ENCODE measurements at regions not wholly inside any gene's neighbourhood (a gene's known extent, or its start where the extent isn't known, plus 50 kb on each side); places are given as distances from the start of the nearest gene placed in this dataset.

DNA sequence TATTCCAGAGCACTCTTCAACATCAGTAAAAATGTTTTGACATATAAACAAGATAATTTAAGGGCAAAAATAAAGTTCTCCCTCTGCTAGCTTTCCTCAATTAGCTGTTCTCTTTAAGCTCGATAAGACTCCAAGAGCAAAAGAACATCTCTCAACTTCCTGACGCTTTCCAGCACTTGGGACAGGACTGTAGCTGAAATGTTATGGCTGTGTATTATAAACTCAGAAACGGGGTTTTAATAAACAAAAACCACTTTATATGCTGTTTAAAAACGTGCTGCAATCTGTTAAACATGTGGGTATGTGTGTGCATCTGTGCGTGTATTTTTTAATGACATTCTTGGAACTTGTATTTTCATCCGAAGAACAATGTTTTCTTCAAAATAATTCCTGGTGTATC lies 71.5 kb upstream of the RGS2 start:
- TF ChIP-seq, protein P1, sequence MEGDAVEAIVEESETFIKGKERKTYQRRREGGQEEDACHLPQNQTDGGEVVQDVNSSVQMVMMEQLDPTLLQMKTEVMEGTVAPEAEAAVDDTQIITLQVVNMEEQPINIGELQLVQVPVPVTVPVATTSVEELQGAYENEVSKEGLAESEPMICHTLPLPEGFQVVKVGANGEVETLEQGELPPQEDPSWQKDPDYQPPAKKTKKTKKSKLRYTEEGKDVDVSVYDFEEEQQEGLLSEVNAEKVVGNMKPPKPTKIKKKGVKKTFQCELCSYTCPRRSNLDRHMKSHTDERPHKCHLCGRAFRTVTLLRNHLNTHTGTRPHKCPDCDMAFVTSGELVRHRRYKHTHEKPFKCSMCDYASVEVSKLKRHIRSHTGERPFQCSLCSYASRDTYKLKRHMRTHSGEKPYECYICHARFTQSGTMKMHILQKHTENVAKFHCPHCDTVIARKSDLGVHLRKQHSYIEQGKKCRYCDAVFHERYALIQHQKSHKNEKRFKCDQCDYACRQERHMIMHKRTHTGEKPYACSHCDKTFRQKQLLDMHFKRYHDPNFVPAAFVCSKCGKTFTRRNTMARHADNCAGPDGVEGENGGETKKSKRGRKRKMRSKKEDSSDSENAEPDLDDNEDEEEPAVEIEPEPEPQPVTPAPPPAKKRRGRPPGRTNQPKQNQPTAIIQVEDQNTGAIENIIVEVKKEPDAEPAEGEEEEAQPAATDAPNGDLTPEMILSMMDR (conservative IDR thresholded peaks at IDR 0.05; ENCODE audit: low read depth, low read length): no peak
- H3K4me3 ChIP-seq (ENCODE audit: low read depth, low read length): no peak overlapping the region
- DNase-seq (ENCODE audit: low read depth): no peak

DNA sequence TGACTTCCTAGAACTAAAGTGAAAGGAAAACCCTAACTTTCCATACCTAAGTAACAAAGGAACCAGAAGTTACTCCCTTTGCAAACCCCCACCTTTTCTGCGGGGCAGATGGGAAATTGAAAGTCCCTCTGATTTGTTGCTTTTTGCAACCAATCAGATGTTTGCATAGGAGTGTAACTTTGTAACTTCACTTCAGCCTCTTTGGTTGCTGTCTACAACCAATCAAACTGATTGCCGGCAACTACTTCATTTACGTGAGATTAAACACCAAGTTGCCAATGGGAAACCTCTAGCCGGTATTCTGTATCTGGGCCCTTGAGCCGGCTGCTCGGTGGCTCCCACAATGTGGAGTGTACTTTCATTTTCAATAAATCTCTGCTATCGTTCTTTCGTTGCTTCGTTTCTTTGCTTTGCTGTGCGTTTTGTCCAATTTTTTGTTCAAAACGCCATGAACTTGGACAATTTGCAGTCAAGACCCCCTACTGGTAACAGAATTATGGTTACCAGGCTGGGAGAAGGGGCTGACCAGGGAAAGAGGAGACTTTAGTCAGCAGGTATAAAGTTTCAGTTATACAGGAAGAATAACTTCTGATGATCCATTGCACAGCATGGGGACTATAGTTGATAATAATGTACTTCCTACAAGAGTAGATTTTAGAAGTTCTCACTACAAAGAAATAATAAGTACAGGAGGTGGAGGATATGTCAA lies 69.2 kb upstream of the RGS2 start:
- TF ChIP-seq, protein P1 (conservative IDR thresholded peaks at IDR 0.05; ENCODE audit: low read depth, low read length): no peak
- no peak for DNase-seq (ENCODE audit: low read depth)
- H3K4me3 ChIP-seq (ENCODE audit: low read depth, low read length): no peak overlapping the region

DNA sequence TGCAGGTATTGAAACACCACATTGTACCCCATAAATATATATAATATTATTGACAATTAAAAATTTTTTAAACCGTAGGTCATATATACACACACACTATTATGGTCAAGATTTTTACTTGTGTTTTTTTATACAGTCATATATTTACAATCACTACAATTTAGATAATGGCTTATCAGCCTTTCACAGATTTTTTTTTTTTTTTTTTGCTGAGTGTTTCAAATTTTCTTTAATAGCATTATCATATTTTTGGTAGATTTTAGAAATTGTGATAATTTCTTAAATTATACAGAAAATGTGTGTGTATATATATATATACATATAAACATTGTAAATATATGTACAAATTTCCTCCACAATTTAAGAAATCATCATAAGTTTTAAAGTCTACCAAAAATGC lies 68.6 kb upstream of the RGS2 start:
- DNase-seq (ENCODE audit: low read depth): no peak
- TF ChIP-seq, protein P1 (conservative IDR thresholded peaks at IDR 0.05; ENCODE audit: low read depth, low read length): no peak
- no peak overlapping the region for H3K4me3 ChIP-seq (ENCODE audit: low read depth, low read length)

DNA sequence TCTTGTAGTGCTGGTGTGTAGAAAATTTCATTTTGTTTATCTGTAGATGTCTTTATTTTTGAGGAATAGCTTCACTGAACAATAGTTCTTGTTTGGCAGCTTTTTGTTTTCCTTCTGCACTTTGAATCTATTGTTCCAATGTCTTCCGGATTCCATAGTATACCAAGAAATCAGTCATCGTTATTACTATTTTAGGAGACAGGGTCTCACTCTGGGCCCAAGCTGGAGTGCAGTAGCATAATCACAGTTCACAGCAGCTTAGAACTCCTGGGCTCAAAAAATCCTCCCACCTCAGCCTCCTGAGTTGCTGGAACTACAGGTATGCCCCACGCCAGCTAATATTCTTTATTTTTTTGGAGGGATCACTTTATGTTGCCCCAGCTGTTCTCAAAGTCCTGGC lies 67.7 kb upstream of the RGS2 start:
- H3K4me3 ChIP-seq (ENCODE audit: low read depth, low read length): no peak overlapping the region
- no peak for DNase-seq (ENCODE audit: low read depth)
- TF ChIP-seq, protein P1 (conservative IDR thresholded peaks at IDR 0.05; ENCODE audit: low read depth, low read length): no peak

DNA sequence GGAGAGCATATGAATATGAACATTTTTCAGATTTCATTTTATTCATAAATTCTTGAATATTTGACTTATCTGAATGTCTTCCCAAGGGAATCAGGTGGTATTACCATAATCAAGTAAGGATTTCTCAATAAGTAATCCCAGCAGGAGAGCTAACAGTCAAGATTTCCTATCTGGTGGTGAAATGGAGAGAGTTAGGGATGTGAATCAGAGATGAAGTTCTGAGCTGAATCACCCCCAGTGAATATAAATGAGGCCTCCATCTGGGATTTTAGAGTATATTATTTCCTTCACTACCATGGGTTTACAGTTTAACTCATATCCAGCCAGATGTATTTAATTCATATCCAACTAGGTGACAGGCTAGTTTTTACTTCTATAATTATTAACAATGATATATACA lies 61.5 kb upstream of the RGS2 start:
- H3K4me3 ChIP-seq (ENCODE audit: low read depth, low read length): no peak overlapping the region
- TF ChIP-seq, protein P1 (conservative IDR thresholded peaks at IDR 0.05; ENCODE audit: low read depth, low read length): no peak
- DNase-seq (ENCODE audit: low read depth): peak; percentile 58

DNA sequence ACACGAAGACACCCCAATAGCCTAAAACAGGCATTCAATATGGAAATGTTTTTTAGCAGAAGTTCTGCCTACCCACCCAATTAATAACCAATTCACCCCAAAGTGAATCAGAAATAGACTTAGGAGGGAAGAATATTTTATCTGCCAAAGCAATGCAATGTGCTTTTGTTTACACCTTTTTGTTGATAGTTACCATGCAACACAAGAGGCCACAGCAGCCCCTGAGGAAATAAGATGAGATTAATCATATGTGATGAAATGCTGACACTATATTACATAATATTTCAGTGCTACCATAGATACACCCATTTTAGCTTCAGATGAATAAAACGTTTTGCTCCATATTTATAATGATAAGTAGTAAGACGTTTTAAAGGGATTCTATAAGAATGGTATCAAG lies 60.9 kb upstream of the RGS2 start:
- no peak overlapping the region for H3K4me3 ChIP-seq (ENCODE audit: low read depth, low read length)
- TF ChIP-seq, protein P1 (conservative IDR thresholded peaks at IDR 0.05; ENCODE audit: low read depth, low read length): no peak
- peak; percentile 44 for DNase-seq (ENCODE audit: low read depth)

DNA sequence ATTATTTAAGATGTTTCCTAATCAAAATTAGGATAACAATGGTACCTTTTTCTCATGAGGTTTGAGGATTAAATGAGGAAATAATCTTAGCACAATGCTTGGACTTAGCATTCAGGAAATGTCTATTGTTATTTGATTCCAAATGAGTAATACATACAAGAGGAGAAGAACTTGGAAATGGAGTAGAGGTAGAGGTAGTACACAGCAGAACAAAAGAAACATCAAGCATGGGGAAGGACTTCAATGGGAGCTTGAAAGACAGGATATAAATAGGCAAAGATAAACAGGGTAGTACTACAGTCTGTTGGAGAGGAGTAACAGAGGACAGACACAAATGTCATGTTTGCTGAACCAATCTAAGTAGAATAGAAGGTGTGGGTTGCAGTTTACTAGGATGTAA lies 59.5 kb upstream of the RGS2 start:
- no peak overlapping the region for H3K4me3 ChIP-seq (ENCODE audit: low read depth, low read length)
- TF ChIP-seq, protein P1 (conservative IDR thresholded peaks at IDR 0.05; ENCODE audit: low read depth, low read length): no peak
- DNase-seq (ENCODE audit: low read depth): no peak

Measured in epithelial cell of proximal tubule (primary cell).